GM18909 (cell line): ENCODE measurements at regions not wholly inside any gene's neighbourhood (a gene's known extent, or its start where the extent isn't known, plus 50 kb on each side); places are given as distances from the start of the nearest gene placed in this dataset.

Experiments
- ATAC-seq: cut with Tn5 transposase; IDR thresholded peaks from one replicate; pipeline ENCODE4 v1.9.1; 2021; ENCODE audit warnings: mild to moderate bottlenecking; ENCODE audit not compliant: unreplicated experiment, poor library complexity

DNA sequence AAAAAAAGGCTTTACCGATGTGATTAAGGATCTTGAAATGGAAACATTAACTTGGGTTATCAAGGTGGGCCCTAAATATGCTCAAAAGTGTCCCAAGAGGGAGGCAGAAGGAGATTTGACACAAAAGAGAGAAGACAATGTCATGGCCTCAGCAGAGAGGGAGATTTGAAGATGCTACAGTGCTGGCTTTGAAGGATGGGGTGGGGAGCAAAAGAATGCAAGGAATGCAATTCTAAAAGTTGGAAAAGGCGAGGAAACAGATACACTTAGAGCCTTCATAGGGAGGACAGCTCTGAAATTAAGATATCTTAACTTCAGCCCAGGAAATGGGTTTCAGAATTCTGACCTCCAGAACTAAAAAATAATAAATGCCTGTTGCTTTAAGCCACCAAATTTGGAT, 314.5 kb upstream of the CCDC54 start:
- no peak for ATAC-seq

DNA sequence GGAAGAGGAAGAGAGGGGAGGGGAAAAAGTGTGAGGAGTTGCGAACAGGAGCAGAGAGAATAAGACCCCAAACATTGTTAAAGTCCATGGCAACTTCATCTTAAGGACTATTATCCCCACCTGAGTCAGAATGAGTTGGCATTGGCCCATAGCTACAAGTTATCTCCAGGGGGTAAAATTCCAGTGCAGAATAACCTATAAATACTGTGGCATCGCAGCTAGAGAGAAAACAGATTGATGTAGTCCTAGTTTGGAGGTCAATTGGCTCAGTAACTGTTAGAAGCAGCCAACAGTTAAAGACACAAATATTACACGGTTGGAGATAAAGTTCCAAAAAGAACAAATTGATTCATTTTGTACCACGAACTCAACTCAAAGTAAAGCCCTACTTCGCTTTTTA, 313.9 kb upstream of the CCDC54 start:
- no peak for ATAC-seq

DNA sequence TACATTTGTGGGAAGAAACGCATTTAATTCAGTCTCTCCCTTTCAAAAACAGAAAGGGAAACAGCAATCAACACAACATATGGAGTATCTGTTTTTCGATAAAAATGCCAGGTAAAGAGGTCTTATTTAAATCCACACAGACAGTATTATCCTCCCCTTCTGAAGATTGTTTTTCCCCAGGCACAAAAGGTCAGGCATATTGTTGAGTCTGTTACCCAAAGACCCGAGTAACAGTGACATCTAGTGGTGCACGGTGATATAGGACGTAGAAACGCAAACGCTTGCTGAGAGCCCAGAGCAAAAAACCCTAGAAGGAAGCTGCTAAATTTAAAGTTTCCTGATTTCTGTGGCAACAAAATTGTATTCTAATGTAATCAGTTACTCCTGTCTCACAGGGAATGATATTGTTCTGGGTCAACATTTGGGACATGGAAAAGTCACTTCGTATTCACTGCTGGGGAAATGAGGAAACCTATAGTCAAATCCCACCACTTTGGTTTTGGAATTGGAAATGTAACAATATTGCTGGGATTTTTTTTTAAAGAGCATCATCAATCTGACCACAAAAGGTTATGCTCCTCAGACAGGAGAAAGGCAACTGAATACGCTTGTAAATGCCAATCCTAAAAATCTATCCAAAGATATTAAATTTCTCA, 312.7 kb upstream of the CCDC54 start:
- ATAC-seq, result peak; percentile 96

DNA sequence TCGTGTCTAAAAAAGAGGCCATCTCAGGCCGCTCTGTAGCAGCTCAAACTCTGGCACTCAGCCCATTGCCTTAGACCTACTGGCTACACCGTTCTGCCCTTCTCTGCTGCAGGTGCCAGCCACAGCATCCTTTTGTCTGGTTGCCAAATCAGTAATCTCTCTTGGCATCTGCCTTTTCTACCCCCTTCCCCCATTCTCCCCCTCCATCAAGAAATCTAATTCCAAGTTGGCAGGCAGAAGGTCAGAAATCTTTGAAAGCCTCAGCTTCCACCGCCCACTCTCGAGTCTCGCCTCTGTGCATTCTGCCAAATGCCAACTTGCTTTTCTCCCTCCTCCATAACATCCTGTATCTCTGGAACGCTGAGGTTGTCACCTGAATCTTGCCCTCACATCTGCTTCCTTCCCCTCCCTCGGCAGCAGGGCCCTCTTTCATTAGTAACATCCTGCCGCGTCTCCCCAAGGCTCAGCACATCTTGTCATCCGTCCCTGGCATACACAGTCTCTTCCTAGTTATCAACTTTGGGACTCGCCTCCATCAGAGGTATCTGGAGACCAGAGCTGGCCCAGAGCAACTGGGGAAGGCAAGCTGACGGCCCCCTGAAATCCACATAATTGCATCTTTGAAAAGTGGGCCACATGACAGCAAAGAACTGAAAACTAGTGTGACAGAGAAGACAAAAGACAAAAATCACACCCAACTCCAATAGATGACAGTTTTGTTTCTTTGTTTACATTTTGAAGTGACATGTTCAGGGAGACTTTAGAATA, 312.0 kb upstream of the CCDC54 start:
- ATAC-seq, result no peak

DNA sequence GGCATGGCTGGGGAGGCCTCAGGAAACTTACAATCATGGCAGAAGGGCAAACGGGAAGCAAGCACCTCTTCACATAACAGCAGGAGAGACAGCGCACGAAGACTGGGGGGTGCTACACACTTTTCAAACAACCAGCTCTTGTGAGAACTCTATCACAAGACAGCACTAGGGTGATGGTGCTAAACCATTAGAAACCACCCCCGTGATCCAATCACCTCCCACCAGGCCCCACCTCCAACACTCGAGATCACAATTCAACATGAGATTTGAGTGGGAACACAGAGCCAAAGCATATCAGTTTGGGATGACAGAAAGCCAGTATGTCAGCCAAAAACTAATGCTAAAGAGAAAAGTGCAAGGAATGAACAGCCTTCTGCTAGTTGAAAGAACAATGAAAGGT, 309.8 kb upstream of the CCDC54 start:
- ATAC-seq, result no peak

DNA sequence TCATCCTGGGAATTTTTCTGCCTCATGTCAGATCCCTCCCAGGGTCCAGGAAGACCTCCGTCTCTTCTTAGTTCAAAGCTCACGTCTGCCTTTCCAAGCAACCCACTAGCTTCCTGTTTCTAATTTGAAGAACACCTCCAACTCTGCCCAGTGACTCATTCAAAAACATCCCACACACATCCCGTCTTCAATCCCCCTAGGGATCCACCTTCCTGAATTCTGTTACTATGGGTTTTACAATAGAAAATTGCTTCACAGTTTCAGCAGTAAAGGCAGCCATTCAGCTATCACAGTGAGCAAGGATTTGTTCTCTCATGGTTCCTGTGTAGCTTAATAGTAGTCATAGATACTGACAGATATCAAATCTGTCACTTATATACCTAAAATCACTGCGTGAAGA, 308.3 kb upstream of the CCDC54 start:
- ATAC-seq, result no peak

DNA sequence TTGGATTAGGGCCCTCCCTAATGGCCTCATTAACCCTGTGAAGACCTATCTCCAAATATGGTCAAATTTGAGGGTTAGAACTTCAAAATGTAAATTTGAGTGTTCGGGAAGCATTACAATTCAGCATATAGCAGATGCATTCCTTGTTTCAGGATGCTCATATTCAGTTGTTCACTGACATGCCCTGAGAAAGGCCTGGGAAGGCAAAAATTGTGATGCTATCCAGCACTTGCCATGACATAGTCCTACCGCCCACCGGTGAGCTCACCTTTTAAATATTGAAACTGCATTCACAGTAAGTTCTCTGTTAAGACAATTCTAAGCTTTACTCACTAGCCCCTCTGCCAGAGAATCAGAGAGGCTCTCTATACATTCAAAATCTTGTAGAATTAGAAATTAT, 300.3 kb upstream of the CCDC54 start:
- no peak for ATAC-seq

DNA sequence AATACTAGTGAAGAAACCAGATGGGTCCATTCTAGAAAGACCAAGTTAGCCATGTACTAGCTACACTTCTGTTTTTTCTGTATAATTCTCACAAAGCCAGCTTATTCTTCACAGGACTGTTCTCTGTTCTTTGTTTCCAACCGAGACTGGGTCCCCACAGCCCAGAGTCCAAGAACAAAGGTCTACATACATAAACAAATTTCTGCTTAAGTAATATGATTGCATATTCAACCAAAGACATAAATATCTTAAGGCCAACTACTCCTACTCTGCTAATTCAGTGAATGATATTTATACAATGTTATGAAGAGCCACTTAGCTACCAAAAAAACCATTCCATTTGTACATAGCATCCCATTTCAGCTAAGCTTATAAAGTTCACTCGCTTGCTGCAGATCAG, 299.8 kb upstream of the CCDC54 start:
- no peak for ATAC-seq

DNA sequence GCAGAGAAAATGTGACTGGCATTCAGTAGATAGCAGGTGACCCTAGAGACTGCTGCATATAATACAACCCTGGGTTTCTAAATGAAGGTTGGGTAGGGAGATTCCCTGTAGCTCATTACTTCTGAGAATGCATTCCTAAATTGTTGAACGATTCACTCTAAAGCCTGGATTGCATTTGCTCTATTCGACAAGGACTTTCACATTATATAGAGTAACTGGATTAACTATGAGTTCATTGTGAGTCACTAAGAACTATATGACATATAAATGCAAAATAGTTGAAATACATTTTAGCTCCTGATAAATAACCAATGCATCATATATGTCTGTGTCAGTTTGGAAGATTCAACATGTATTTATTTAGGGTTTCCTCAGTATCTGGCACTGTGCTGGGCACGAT, 294.7 kb upstream of the CCDC54 start:
- no peak for ATAC-seq

DNA sequence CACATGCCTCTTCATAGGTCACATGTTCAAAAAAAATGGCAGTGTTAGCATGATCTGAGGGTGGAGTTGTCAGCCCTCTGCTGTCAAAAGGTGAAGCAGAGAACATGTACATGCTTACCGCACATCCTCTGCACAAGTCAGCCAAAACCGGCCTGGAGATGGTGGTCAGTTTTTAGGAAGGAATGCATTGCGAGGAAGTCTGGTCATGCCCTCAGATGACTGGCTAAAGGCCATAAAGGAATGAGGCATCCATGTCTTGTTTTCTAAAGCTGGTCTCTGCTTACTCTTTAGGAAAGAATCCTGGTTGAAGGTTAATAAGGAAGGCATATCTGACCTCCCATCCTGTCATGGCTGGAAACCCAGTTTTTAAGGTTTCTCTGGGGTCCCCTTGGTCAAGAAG, 292.0 kb upstream of the CCDC54 start:
- no peak for ATAC-seq

DNA sequence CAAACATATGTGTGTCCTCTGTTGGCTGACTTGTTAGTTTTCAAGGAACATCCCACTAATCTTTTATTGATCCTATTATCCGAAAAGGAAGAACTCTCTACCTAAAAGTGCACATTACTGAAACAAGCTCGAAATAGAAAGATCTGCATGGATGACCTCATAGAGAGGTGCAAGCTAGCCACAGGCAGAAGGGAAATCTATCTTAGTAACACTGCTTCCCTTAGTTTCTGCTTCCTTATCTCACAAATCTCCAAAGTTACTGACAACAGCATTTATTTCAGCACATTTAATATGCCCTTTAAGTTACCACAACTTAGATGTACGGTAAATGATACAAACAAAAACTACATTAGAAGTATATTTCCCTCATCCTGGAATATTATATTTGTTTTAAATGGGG, 285.1 kb upstream of the CCDC54 start:
- no peak for ATAC-seq

DNA sequence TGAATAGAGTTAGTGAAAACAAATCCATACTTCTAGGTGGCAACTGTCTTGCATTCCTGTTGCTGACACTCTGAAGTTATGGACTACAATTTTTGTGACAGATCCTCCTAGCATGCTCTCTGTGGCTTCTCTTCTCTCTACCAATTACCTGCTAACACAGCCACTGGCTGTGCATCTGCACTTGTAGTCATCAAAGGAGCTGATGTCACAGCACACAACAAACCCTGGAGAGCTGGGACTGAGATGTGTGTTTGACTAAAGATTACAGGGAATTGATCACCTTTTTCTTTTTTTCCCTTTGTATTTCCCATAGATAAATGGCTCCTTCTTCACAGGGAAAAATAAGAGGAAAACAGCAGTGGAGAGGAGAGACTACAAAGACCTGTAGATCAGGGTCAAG, 278.4 kb upstream of the CCDC54 start:
- ATAC-seq, result no peak

DNA sequence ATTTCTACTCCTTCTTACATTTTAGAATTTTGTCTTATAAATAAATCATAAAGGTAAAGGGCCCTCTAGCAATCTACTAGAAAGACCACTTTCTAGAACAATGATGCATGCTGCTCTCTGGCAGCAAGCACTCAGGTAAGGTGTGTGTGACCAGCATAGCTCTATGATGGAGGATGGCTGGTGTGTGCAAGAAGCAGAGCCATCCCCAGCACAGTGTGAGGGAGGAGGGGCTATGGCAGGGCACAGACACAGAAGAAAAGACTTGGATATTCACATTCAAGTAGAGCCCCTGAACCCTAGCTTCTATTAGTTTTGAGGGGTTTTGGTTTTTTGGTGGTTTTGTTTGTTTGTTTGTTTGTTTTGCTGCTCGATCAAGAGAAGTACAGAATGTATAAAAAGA, 277.1 kb upstream of the CCDC54 start:
- no peak for ATAC-seq

DNA sequence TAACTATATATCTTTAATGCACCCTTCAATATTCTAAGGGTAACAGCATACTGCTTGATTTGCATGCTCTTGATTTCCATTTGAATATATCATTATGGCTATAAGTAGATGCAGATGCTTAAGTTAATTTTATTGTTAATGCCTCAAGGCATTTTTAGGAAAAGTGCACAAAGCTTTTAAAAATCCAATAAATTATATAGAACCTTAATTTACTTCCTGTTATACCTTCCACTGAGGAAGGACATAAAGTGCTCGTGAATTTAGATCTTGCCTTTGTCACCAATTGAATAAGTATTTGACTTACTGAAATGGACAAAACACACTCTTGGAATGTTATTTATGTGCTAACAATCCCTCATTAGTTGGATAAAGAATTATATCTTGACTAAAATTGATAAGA, 276.7 kb upstream of the CCDC54 start:
- no peak for ATAC-seq

DNA sequence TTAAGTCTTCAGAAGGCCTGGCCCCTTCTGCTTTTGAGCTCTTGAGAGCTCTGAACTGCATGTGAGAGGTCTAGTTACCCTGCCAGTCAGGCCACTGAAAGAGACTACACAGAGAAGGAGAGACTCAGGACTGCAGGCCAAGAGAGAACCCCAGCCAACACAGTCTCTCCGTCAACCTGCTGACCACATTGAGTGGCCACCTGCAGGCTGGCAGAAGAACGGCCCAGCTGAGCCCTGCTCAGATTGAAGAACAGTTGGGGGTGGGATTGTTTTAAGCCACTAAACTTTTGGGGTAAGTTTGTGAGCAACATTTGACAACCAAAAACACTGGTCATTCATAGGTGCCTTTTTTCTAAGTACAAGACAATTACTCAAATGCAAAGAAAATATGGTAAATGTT, 273.5 kb upstream of the CCDC54 start:
- no peak for ATAC-seq

DNA sequence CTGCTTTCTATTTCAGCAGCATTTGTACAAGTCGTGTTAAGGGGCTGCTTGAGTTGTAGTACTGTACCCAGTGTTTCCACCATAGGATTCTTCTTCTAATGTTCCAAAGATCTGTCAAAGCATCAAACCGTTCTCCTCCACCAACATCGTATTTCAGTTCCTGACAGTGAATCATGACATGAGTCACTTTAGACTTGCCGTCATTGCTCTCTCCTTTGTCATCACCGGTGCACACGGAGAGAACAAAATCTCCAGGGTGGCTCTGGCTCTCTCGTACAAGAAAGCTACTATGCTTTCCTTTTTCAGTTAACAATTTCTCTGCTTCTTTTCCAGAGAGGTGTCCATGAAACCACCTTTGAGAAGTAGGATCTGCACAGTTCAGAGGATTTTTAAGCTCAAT, 270.9 kb upstream of the CCDC54 start:
- no peak for ATAC-seq

DNA sequence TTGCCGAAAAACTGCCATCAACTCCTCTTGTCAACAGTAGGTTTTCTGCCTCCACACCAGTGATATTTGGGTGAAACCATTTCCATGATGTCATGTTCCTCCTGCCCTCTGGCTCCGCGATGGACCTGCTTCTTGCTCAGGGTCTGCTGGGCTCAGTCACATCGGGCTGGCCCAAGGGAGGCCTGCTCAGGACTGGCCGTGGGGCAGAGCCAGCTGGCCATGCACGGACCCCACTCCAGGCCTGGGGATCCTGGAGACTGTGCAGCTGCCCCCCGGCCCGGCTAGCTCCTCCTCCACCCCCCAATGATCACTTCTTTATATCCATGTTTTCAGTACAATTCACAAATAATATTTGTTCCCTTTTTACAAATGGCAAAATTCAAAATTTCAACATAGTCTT, 270.3 kb upstream of the CCDC54 start:
- ATAC-seq, result no peak

DNA sequence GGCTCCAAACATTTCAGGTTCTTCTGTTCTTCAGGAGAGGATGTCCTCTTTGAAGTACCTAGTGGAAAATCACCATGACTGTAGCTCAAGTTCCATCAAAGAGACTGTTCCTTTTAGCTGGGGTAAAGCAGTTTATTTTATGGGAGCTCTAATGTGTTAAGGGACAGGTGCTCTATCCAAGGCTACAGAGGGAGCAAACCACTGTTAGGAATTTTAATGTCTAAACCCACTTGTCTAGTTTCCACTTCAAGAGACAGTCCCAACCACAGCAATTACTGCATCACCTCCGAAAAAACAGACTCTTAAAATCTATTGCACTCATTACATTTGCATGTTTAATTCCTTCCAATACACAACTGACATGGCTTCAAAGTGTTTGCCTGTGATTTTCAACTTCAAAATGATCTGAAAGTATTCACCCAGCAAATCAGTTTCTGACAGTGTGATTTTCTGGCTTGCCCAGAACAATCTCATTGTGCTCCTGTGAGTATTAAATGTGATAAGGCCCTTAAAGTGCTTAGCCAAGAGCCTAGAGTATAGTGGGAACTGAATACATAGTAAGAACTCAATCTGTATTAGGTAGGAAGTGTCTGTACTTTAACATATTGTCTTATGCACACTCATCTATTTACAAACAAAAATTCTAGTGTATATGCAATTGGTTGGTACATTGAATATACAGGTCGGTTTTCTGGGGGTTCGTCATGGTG, 266.5 kb upstream of the CCDC54 start:
- no peak for ATAC-seq

DNA sequence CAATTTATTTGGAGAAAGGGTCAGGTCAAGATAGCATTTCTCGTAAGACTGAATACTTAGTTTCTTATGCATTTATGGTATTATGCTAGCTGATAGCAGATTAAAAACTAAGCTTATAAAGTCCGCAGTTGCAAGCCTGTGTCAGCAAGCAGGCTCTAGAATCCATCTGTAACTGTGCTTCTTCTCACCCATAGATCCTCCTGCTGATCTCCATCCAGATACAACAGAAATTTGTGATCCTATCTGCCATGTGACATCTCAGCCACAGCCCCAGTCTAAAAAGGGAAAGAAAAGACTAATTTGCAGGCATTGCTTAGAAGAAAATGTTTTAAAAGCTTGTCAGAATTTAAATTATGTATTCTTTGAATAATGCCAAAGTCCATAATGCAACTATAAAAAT, 265.4 kb upstream of the CCDC54 start:
- no peak for ATAC-seq

DNA sequence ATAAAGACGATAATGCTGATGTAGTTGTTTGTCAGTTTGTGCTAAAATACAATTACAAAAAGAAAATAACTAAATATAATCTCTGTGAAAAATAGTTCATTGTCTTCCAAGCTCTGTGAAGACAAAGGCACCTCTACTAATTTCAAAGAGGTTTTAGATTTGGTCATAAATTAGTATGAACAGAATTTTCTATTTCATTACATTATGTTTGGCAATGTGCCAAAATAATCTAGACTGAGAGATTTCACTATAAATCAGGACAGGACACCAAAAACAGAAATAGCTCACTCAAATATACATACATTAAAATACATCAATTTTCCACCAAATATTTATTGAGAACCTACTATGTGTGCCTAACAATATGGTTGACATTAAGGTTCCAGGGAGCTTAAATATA, 264.9 kb upstream of the CCDC54 start:
- no peak for ATAC-seq

DNA sequence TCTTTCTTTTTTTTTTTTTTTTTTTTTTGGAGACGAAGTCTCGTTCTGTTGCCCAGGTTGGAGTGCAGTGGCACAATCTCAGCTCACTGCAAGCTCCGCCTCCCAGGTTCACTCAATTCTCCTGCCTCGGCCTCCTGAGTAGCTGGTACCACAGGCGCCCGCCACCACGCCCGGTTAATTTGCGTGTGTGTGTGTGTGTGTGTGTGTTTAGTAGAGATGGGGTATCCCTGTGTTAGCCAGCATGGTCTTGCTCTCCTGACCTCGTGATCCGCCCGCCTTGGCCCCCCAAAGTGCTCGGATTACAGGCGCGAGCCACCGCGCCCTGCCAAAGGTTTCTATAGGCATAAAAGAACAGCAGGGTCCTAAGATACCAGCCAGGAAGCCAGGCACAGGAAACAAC, 261.0 kb upstream of the CCDC54 start:
- no peak for ATAC-seq

DNA sequence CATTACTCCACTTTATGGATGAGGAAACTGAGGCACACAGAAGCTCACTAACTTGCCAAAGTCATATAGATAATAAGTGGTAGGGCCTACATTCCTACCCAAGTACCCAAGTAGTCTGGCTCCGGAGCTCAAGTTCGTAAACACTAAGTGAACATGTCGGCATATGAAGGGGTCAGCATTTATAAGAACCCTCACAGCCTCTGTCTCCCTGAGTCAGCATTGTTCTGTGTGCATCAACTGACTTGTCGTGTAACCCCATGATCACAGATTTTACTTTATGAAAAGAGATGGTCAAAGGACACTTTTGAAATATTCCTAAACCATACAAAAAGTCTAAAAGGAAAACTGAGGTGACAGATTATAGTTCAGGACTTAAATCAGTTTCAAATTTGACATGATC, 260.1 kb upstream of the CCDC54 start:
- ATAC-seq, result no peak
